NCI-H82 treated with DMSO at 0.1 percent for 48 hours (cell line): ENCODE measurements at regions not wholly inside any gene's neighbourhood (a gene's known extent, or its start where the extent isn't known, plus 50 kb on each side); places are given as distances from the start of the nearest gene placed in this dataset.
"Not testable (repeated sequence)": the region's sequence is repeated elsewhere in the genome, so short reads cannot be mapped to it uniquely, and the experiment has no call there.

Experiments used
- DNase-seq: peaks from one replicate; lab custom pipeline; 2025; ENCODE audit not compliant: unreplicated experiment; lab: John Stamatoyannopoulos, UW

DNA sequence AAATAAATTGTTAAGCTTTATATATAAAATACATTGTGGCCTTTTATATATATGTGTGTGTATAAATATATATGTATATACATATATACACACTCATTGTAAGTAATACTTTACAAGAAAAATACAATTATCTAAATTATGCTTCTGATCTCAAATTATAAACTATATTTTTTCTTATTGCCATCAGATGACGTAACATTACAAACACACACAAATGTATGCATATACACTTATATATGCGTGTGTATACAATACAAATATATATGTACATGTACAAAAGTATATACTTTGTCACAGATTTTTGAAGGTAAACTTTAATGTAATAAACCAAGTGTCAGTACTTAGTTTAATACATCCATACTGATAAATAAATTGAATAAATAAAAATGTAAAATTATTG, 278.9 kb upstream of the LMO3 start:
- no peak for DNase-seq

DNA sequence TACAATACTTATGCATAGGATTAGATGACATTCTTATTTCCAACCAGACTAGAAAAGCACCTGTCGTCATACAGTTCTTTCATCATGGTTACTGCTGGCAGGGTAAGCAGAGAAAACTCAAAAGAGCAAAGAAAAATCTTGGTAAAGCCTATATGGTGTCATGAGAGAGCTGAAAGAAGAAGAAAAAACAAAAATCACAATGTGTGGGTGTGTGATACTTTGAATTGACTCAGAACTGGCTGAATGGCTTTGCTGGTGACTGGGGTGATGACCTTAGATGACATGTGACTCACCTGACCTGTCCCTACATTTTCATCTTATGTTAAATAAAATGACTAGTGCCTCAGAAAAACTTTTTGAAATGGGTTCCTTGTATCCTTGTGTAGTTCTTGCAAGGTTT, 278.1 kb upstream of the LMO3 start:
- no peak for DNase-seq

DNA sequence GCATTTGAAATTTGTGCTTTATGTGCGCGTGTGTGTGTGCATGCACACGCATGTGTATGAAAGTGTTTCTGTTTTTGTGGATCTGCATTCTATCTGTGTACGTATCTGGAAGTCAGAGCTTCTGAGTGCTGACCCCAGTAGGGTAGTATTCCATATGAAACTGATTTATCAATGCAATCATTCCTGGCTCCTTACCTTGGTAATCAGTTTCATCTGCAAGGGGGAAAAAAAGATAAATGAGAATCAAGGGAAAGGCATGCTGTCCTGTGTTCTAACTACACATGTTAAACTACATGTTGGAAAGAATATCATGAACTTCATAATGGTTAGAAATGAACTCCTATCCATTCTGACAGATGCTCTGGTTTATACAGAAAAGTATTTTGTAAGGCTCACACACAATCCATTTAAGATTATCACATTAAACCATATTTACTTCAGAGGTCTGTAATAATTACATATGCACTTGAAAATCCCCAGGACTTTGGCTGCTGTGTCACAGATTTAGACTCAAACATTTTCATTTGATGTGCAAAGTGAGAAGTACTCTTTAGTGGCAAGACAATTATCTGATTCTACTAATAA, 276.1 kb upstream of the LMO3 start:
- peak; percentile 53 for DNase-seq

DNA sequence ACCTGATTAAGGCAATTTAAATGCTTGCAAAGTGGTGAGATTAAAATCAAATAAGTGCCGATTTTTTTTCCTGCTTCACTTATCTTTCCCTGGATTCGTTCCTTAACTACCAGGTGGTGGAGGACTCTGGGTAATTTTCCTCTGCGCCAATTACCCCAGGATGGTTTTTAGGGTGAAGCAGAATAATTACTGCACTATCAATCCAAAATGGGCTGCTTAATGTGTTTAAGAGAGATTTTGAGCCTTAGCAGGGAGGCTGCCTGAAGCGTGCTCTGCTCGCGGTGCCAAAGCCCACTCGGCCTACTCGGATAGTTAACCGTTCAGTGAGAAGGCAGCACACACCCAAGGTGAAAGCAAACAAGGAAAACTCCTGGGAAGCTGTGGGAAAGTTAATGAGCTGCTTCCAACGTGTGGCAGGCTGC, 274.9 kb upstream of the LMO3 start:
- peak; percentile 55 for DNase-seq

DNA sequence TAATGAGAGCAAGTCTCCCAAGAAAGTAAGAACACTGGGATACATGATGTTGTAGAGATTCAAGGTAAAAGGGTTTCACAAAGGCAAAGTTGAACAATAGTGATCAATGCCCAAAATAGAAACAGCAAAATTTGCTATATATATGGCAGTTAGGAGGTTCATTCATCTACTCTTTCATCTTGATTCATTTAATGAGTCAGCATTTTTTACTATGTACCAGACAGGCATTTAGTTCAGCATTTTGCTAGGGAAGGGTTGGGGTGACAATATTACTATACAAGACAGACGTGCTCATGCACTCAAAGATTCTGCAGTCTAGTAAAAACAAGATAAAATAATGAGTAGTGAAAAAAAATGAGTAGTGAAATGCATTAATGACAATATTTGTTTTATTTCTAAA, 264.9 kb upstream of the LMO3 start:
- DNase-seq = no peak

DNA sequence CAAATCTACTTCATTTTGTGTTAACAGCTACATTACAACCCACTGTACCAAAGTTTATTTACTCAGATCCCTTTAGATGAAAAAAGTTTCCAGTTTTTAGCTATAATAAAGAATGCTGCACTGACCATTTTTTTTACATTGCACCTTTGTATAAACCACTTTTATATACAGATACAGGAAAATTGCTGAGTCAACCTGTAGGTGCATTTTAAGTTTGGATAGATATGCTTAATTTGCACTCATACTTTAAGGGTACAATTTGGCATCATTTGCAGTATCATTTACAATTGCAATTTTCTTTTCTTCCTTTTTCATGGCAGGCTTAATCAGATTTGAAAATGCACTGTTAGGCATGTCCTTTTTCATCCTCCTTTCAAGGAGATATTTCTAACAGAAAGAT, 257.8 kb upstream of the LMO3 start:
- no peak for DNase-seq

DNA sequence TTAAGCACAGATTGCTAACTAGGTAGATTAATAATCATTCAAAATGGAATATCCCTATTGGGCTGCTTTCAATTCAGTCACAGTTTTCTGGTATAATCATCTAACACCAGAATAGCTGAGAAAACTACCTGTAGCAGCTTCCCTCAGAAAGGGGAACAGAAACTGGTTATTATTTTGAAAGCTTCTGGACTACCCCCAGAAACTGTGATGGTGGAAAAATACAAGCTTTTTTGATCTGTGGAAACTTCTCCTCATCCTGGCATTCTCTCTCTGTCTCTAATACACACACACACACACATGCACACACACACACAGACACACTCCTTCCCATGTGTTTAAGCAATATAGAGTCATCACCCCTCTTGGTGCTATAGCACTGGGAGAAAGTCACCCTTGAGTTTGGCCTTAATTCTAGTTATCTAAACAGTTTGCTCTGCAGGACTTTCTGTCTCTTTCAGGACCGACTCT, 251.5 kb upstream of the LMO3 start:
- DNase-seq = no peak

DNA sequence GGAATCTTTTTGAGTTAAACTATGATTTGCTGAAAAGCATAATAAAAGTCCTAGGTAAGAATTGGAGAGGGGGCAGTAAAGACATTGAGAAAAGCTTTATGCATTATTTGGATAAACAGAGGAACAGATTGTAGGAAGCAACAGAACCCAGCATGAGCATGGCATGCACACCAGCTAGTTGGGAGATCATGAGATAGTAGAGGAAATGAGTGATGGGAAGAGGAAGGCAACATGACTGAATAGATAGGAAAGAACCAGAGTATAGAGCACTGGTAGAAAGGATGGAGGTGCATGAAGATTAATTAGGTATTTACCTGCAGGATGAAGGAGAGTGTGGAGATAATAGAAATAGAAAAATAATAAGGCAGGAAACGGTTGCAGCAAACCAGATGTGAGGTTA, 248.5 kb upstream of the LMO3 start:
- DNase-seq = no peak

DNA sequence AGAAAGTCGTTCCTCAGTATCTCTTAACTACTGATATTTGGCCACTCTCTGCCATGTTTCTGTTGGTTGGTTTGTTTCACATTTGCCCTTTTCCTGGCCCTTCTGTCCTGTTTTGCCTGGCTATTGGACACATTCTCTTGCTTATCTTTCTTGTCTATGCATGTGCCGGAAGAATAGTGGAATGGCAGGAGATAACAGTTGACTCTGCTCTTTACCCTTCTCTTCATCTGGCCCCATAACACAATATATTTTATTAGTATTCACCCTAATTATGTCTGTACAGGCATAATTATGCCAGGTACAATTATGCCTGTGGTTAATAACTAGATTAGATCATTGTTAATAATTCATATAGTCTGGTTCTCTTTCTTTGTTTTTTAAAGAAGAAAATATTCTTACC, 243.5 kb upstream of the LMO3 start:
- DNase-seq = no peak

DNA sequence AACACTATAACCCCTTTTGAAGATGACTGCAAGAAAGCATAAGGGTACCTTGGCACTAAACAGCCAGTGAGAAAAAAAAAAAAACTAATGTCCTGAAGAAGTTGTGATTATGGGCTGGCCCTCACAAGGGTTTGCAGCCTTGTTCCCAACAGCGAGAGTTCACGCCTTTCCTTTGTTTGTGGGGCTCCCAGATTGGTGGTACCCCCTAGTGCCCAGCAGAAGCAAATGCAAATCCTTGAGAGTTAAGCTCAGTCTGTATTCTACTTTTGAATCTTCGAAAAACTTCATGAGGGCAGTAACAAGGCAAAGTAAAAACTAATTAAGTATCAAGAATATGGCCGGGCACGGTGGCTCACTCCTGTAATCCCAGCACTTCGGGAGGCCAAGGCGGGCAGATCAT, 238.9 kb upstream of the LMO3 start:
- DNase-seq = no peak

DNA sequence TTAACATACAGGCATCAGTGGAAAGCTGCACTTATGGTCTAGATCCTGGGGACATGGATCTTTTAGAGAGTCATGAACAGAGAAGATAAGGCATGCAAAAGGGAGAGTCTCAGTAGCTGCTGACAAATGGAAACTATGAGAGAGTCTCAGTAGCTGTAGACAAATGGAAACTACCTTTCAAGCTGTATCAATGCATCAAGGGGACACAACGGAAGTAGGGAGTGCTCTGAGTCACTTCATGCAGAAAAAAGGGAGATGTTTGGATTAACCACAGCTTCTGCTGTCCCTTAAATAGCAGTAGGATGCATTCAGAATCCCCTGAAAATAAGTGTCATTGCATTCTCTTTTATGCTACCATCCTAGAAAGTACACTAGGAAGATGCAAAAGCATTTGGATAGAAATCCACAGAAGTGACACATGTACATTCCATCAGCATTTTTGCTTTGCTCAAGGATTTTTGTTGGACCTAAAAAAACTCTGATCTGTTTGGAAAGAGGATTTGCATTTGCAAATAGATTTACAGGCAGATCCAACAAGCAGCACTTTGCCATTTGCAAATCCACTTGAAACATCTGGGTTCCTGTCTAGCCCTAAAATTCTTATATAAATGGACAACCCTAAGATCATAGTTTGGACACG, 227.5 kb upstream of the LMO3 start:
- no peak for DNase-seq

DNA sequence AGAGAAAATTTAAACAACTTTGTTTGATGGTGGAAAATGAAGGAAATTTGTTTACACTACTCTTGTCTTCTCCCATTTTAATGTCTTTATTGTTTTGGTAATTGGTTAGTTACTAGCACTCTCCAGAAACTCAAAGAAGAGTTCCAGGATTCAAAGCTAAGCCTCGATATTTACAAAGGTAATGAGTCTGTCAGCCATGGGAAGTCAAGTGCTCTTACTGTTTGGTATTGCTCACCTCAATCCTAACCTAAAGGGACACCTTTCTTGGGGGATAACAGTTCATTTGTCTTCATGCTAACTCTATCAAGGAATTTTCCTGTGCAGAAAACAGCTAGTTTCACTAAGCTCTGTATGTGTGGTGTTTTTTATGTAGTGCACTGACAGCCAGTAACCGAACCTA, 222.9 kb upstream of the LMO3 start:
- DNase-seq = no peak

DNA sequence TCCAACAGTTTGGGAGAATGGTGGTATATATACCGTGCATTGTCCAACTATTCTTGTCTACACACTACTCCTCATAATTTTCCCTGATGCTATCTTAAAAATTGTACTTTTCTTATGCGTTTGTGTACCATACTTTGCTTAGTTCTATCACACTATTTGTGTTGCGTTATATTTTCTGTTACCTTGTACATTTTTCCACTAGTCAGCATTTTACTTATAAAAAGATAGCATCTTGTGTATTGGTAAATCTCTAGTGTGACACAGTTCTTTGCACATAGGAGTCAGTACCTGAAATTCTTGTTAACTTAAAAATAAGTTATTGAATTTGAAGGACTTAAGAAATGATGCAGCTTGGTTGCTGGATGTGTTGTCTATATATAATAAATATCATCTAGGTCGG, 201.8 kb upstream of the LMO3 start:
- no peak for DNase-seq

DNA sequence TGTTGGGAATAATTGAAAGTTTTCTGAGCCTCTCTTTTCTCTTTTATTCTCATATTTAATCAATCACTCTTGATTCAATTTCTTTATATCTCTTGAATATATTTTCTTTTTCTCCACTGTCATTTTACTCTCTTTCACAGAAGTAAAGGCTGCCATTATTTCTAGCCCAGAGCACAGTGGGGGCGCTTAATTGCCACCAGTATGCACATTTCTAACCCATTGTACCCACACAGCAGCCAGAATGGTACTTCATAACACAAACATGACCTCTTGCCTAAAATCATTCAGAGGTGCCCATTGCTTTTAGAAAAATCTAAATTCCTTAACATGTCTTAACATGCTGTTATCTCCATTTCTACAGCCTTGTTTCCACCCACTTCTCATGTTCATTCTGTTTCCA, 190.2 kb upstream of the LMO3 start:
- DNase-seq = no peak

DNA sequence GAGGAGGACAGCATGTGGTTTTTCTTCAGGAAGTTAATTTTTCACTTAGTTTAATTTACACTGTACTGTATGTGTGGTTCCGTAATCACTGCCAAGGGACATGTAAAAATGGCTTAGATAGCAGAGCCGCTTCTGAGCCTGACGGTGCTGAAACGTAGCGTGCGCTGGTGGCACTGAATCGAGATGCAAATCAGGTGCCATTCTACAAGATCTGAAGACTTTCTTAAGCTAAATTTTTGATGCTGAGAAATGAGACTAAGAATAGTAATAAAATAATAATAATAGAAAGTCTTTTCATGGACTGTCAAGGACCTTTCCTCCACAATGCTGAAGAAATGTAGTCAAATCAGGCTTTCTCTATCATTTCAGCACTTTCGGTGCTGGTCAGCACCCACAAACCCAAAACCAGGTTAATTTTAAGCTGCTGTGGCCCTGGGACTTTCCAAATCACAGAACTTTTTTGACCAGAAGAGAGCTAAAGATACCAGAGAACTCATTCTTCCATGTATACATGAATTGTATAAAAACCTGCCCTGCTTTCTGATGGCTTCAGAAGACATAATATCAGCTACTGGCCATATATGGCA, 183.3 kb upstream of the LMO3 start:
- no peak for DNase-seq

DNA sequence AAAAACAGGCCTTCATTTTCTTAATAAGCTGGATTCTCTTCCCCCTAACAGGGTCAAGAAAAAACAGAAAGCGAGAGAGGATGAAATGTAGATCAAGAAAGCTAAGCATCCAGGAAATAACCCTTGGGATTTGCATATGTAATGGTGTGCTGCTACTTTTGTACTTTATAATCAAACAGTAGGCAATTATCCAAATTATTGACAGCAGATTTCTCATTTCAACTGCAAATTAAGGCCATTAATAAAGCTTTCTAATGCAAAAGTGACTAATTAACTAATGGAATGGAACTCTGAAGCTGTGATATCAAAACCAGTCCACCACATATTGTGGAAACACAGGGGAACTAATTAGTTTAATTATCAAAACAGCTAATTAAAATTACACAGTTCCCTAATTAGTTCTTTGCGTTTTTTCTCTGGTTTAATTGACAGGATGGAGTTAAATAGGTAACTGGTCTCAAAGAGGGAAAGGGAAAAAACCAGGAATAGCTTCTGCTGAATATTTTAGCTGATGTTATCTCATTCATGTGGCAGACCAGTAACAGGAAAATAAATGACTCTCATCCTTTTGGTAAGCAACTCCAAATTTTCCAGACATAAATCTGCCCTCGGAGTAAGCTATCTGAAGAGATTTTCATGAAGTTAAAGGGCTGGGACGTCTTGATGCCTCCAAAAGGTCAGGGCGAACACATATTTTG, 182.7 kb upstream of the LMO3 start:
- no peak for DNase-seq

DNA sequence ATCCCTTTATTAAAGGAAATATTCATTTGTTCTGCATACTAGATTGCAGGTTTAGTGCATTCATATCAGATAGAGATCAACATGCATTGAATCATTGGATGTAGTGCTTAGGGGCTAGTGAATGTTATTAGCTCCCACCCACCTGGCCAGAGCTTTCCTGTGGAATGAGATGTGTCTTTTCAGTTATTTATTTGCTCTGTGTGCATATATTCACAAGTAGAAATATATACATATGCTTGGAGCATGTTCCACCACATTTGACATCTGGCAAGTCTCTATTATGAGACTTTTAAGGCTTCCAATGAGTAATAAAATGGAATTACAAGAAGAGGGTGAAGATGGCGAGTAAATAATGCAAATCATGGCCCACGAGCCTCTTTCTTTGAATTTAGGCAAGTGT, 180.0 kb upstream of the LMO3 start:
- DNase-seq = peak; percentile 45

DNA sequence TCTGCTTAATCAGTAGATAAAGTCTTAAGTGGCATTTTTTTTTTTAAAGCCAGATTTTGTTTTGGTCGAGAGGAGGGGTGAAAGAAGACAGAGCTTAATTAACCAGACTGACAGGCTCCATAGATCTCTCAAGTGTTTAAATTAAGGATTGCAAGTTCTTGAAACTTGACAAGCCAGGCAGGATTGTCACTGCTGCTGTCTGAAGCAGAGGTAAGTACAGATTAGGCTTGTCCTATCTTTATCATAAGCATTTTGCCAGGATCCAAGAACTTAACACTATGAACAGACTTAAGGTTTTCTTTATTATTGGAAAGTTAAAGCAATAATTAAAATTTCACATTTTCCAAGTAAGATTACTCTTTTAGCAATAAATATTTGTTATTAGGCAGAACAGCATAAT, 179.6 kb upstream of the LMO3 start:
- peak; percentile 94 for DNase-seq

DNA sequence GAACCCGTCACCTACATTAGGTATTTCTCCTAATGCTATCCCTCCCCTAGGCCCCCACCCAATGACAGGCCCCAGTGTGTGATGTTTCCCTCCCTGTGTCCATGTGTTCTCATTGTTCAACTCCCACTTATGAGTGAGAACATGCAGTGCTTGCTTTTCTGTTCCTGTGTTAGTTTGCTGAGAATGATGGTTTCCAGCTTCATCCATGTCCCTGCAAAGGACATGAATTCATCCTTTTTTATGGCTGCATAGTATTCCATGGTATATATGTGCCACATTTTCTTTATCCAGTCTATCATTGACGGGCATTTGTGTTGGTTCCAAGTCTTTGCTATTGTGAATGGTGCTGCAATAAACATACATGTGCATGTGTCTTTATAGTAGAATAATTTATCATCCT, 163.2 kb upstream of the LMO3 start:
- not testable (repeated sequence) for DNase-seq

DNA sequence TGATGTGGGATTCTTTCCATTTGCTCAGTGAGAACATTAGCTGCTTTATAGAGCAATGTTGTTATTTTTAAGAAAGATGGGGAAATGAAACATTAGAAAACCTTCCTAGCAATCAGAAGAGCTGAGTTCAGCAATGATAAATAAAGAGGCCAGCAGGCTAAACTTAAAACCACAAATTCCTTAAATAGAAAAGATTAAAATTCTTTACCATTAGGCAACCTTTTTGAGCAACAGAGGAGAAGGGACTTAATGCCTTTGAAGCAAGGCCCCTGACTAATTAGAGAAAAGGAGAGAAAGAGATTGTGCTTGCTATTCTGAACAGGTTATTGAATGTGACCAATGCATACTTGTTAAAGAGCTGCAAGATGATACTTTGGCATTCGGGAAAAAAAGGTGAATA, 160.8 kb upstream of the LMO3 start:
- no peak for DNase-seq

DNA sequence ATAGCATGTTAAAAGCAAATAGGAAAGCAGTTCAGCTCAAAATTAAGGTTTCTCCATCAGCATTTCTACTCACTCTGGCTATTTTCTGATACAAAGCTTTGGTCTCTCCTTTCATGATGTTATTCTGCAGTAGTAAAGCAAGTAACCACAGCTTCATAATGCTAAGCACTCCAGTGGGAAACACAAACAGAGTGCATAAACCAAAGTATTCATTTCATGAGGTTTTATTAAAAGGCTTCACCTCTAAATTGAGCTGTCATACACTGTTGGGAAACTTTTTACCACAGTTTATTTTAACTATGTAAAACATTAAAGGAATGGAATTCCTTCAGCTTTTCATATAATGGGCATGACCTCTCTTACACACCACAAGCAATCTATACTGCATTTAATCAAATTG, 157.9 kb upstream of the LMO3 start:
- DNase-seq = no peak

DNA sequence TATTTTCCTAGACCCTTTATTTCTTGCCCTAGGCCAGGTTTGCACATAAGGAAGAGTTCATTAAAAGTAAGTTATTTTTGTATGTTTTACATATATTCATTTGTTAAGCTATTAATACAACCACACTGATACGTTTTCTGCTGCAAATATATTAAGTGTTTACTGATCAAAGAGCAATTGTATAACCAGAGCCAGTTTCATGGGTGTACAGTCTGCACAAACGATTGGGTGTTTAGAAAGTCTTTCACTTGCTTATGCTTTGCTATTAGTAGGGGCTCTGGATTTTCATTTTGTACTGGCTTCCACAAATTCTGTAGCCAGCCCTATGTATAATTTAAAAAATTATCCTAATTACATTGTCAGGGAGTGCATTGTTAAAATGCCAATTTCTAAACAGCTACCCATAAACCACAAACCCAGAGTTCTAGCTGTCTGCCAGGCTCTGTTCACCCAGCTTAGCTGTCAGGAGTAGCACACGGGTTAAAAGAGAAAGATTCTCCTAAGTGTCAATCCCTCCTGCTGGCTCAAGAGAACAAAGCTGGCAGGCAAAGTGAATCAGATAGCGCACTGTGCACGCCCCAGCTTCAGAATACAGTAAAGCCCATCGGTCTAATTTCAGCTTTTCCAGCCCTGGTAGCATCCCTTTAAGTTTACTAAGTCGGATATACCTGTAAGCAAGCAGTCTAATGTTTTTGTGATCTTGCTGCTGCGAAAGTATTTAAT, 151.0 kb upstream of the LMO3 start:
- peak; percentile 20 for DNase-seq
